ENCODE measurements at regions not wholly inside any gene's neighbourhood (a gene's known extent, or its start where the extent isn't known, plus 50 kb on each side); places are given as distances from the start of the nearest gene placed in this dataset.

- Histone ChIP-seq H3K9ac (replicated peaks; ENCODE audit: extremely low read depth, insufficient read depth, low read length) (no peak overlapping the region), H3K79me2 (ENCODE audit: control insufficient read depth, insufficient read depth, low read length) (no peaks in the 10 kb centered on the region), H3K36me3 (ENCODE audit: control insufficient read depth in 2 of 2, extremely low read depth in 1 of 2, insufficient read depth in 2 of 2, low read length in 2 of 2) (no peaks in the 10 kb centered on the region), H2AFZ (ENCODE audit: low read depth, low read length) (no peak overlapping the region), H3K9me1 (replicated peaks; ENCODE audit: control insufficient read depth, extremely low read depth, insufficient read depth, low read length) (no peaks in the 10 kb centered on the region), H3K4me3 (replicated peaks in 1 of 3; ENCODE audit: insufficient read depth in 1 of 3, low read depth in 1 of 3, low read length in 3 of 3) (no peak overlapping the region), H3K4me1 (ENCODE audit: control insufficient read depth, extremely low read depth, insufficient read depth, low read length) (no peaks in the 10 kb centered on the region), H4K20me1 (replicated peaks; ENCODE audit: control insufficient read depth, extremely low read depth, insufficient read depth, low read length) (no peaks in the 10 kb centered on the region), H3K4me2 (ENCODE audit: insufficient read depth, low read length) (no peak overlapping the region), H3K9me3 (replicated peaks; ENCODE audit: control insufficient read depth, insufficient read depth, low read length) (no peaks in the 10 kb centered on the region), H3K27ac (ENCODE audit: insufficient read depth, low read depth, low read length) (no peak overlapping the region), H3K27me3 (ENCODE audit: control insufficient read depth in 2 of 2, insufficient read depth in 2 of 2, low read length in 2 of 2) (no peaks in the 10 kb centered on the region)
- no peak for DNase-seq (ENCODE audit: low read depth, low spot score)
- ChIA-PET POLR2A (no interaction called here), CTCF (no interaction called here)
- TF ChIP-seq EZH2 (IDR thresholded peaks at IDR 0.05; ENCODE audit: borderline replicate concordance, low read depth, low read length, severe bottlenecking) (no peak), JUN (IDR thresholded peaks at IDR 0.05; ENCODE audit: borderline replicate concordance, insufficient read depth, insufficient read length, low read depth) (no peak), CTCF (IDR thresholded peaks at IDR 0.05; ENCODE audit: extremely low read depth in 1 of 2, insufficient read depth in 1 of 2, low read depth in 1 of 2, low read length in 2 of 2) (no peak), FOS (IDR thresholded peaks at IDR 0.05; ENCODE audit: borderline replicate concordance, insufficient read depth, low read length) (no peak), MAX (IDR thresholded peaks at IDR 0.05; ENCODE audit: insufficient read depth, insufficient read length) (no peak), GATA2 (IDR thresholded peaks at IDR 0.05; ENCODE audit: insufficient read depth, insufficient read length, low read depth, low read length) (no peak), POLR2A (IDR thresholded peaks at IDR 0.05; ENCODE audit: low read depth, low read length) (no peak)
- FAIRE-seq, result no peak
- dilution Hi-C loops (cut with MboI; ENCODE audit: extremely low pct_ligation_motif_present, low sequenced_read_pairs) (no loop called here), intact Hi-C loops (cut with micrococcal nuclease) (no loop called here)
- BruUV-seq (replicated peaks), result no TSS peak
These were observed 1608.8 kb upstream of the PCDH20 start for GRCh38 chr13:63024458-63024857.

Data from endothelial cell of umbilical vein (primary cell).